OCI-LY1 (cell line): ENCODE measurements at regions not wholly inside any gene's neighbourhood (a gene's known extent, or its start where the extent isn't known, plus 50 kb on each side); places are given as distances from the start of the nearest gene placed in this dataset.

Experiments used
- H2AFZ ChIP-seq: fragments of 200-600 bp; sonication (generic), shearing (Covaris generic); 2 replicates; pipeline ENCODE4 v1.6.0; 2014; ENCODE audit warnings: antibody characterized with exemption, mild to moderate bottlenecking, low read length
- H3F3A ChIP-seq: fragments of 200-600 bp; sonication (generic), shearing (Covaris generic); 2 replicates; pipeline ENCODE4 v1.6.0; 2014; ENCODE audit warnings: mild to moderate bottlenecking, antibody characterized with exemption, low read length, moderate library complexity; ENCODE audit not compliant: insufficient read depth
- H3K27ac ChIP-seq: fragments of 200-600 bp; sonication (generic); 2 replicates; pipeline ENCODE4 v1.5.1; 2014; ENCODE audit warnings: low read length, mixed run types, mild to moderate bottlenecking, low read depth; ENCODE audit not compliant: poor library complexity, severe bottlenecking
- H3K27me3 ChIP-seq: fragments of 200-600 bp; sonication (generic); 2 replicates; pipeline ENCODE4 v1.6.0; 2014; ENCODE audit warnings: antibody characterized with exemption, mild to moderate bottlenecking, low read length, moderate library complexity; ENCODE audit not compliant: insufficient read depth
- H3K36me3 ChIP-seq: fragments of 200-600 bp; sonication (generic); 2 replicates; pipeline ENCODE4 v1.6.1; 2014; ENCODE audit warnings: mild to moderate bottlenecking, antibody characterized with exemption, low read length, moderate library complexity, mixed read lengths; ENCODE audit not compliant: insufficient read depth
- H3K4me1 ChIP-seq: fragments of 200-600 bp; sonication (generic); 2 replicates; pipeline ENCODE4 v1.5.1; 2014; ENCODE audit warnings: mild to moderate bottlenecking, low read length, moderate library complexity; ENCODE audit not compliant: insufficient read depth, severe bottlenecking
- H3K4me2 ChIP-seq: fragments of 200-600 bp; sonication (generic), shearing (Covaris generic); 2 replicates; pipeline ENCODE4 v1.6.1; 2014; ENCODE audit warnings: low read length
- H3K4me3 ChIP-seq: fragments of 200-600 bp; sonication (generic); 2 replicates; pipeline ENCODE4 v1.5.1; 2014; ENCODE audit warnings: low read length, low read depth, mild to moderate bottlenecking, mixed read lengths; ENCODE audit not compliant: poor library complexity, severe bottlenecking
- H3K79me2 ChIP-seq: fragments of 200-600 bp; shearing (Covaris generic); 2 replicates; pipeline ENCODE4 v1.6.1; 2016; ENCODE audit warnings: mixed run types, low read length, mixed read lengths; ENCODE audit not compliant: insufficient read depth
- H3K9ac ChIP-seq: fragments of 200-600 bp; sonication (generic), shearing (Covaris generic); 2 replicates; pipeline ENCODE4 v1.6.1; 2014; ENCODE audit warnings: mild to moderate bottlenecking, low read length, mixed read lengths
- H3K9me2 ChIP-seq: fragments of 200-600 bp; sonication (generic), shearing (Covaris generic); 2 replicates; pipeline ENCODE4 v1.6.1; 2014; ENCODE audit warnings: low read depth, mild to moderate bottlenecking, low read length, mixed read lengths
- H3K9me3 ChIP-seq: fragments of 200-600 bp; shearing (Covaris generic); 2 replicates; pipeline ENCODE4 v1.6.1; 2014; ENCODE audit warnings: low read length, mixed read lengths
- H4K20me1 ChIP-seq: fragments of 200-600 bp; sonication (generic), shearing (Covaris generic); 2 replicates; pipeline ENCODE4 v1.6.0; 2016; ENCODE audit warnings: mild to moderate bottlenecking, low read length; ENCODE audit not compliant: insufficient read depth
- EZH2 ChIP-seq: fragments of 200-600 bp; sonication (generic), shearing (Covaris generic); IDR thresholded peaks from 2 replicates; pipeline ENCODE4 v1.8.0; 2017; ENCODE audit warnings: borderline replicate concordance, mixed run types, mild to moderate bottlenecking, antibody characterized with exemption, low read length, moderate library complexity, mixed read lengths
- TF ChIP-seq, protein P1 (sequence below): fragments of 200-600 bp; sonication (generic), shearing (Covaris generic); IDR thresholded peaks from 2 replicates; pipeline ENCODE4 v1.5.1; 2017; ENCODE audit warnings: mild to moderate bottlenecking, antibody characterized with exemption, low read length, moderate library complexity, mixed read lengths

DNA sequence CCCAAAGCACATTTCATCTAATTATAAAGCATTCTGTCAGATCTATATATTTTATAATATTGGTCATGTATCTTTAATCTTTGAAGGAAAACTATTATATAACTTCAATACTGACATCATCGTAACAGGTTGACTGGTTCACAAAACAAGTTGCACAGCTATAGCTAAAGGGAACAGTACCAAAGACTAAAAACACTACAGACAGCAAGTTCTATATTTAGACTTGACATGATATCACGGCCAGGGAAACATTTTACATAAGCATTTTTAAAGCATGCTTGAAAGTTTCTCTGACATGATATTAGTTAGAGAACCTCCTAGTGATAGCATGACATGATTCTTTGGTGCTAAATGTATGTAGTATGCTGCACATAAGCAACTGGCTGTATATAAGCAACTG lies 182.5 kb downstream of the NDFIP2 start:
- Histone ChIP-seq H3K4me1 (no peaks in the 10 kb centered on the region), H3K9me2 (no peaks in the 10 kb centered on the region), H3K9me3 (no peaks in the 10 kb centered on the region), H3K9ac (no peak overlapping the region), H3K27ac (no peak overlapping the region), H3K4me3 (no peak overlapping the region), H3K79me2 (no peaks in the 10 kb centered on the region), H4K20me1 (no peaks in the 10 kb centered on the region), H3F3A (no peaks in the 10 kb centered on the region), H3K27me3 (no peaks in the 10 kb centered on the region), H3K36me3 (no peaks in the 10 kb centered on the region), H3K4me2 (no peak overlapping the region), H2AFZ (no peak overlapping the region)
- TF ChIP-seq, protein P1, sequence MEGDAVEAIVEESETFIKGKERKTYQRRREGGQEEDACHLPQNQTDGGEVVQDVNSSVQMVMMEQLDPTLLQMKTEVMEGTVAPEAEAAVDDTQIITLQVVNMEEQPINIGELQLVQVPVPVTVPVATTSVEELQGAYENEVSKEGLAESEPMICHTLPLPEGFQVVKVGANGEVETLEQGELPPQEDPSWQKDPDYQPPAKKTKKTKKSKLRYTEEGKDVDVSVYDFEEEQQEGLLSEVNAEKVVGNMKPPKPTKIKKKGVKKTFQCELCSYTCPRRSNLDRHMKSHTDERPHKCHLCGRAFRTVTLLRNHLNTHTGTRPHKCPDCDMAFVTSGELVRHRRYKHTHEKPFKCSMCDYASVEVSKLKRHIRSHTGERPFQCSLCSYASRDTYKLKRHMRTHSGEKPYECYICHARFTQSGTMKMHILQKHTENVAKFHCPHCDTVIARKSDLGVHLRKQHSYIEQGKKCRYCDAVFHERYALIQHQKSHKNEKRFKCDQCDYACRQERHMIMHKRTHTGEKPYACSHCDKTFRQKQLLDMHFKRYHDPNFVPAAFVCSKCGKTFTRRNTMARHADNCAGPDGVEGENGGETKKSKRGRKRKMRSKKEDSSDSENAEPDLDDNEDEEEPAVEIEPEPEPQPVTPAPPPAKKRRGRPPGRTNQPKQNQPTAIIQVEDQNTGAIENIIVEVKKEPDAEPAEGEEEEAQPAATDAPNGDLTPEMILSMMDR = no peak
- TF ChIP-seq EZH2 = no peak

DNA sequence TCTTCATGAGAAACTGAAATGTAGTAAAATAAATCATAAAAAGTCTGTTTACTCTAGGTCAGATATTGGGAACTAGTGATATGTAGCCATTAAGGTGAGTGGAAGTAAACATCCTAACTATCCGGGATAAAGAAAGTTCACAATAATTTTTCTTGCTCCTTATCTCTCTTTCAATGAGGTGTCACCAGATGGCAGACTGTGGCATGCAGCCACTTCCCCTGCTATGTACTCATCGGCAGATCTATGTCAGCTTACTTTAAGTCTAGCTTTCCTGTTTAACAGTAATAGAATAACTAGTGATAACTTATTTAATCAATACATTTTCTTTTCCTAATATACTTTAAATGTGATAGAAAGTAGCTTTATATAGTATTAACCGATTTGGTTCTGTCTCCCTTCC lies 181.9 kb downstream of the NDFIP2 start:
- Histone ChIP-seq H3K4me3 (no peak overlapping the region), H3K9ac (no peak overlapping the region)

DNA sequence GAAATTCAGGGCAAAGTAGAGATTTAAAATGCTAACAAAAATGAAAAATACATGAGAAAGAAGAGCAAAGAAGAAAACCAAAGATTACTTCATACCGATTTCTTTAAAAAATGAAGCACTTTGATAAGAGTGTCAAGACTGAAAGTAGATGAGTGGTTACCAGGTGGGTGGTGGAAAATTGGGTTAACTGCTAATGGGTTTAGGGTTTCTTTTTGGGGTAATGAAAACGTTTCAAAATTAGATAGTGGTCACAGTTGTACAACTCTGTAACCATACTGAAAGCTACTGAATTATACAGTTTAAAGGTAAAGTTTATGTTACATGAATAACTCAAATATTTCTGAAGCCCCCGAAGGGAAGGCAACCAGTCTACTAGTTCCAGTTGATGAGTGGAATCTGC lies 179.4 kb downstream of the NDFIP2 start:
- Histone ChIP-seq H3K9ac (no peak overlapping the region), H2AFZ (no peak overlapping the region), H3K9me3 (no peaks in the 10 kb centered on the region), H3K27ac (no peak overlapping the region), H3K4me2 (no peak overlapping the region), H4K20me1 (no peaks in the 10 kb centered on the region), H3K36me3 (no peaks in the 10 kb centered on the region), H3K79me2 (no peaks in the 10 kb centered on the region), H3K4me3 (no peak overlapping the region), H3K4me1 (no peaks in the 10 kb centered on the region), H3K27me3 (no peaks in the 10 kb centered on the region), H3F3A (no peaks in the 10 kb centered on the region), H3K9me2 (no peaks in the 10 kb centered on the region)
- TF ChIP-seq EZH2 = no peak
- TF ChIP-seq, protein P1 = no peak

More for the DNA sequence above, 181.9 kb downstream of the NDFIP2 start:
- Histone ChIP-seq H3K79me2 (no peaks in the 10 kb centered on the region), H3K9me3 (no peaks in the 10 kb centered on the region), H3K27me3 (no peaks in the 10 kb centered on the region), H3K4me1 (no peaks in the 10 kb centered on the region), H3F3A (no peaks in the 10 kb centered on the region), H3K9me2 (no peaks in the 10 kb centered on the region), H2AFZ (no peak overlapping the region), H3K36me3 (no peaks in the 10 kb centered on the region), H3K4me2 (no peak overlapping the region), H3K27ac (no peak overlapping the region), H4K20me1 (no peaks in the 10 kb centered on the region)
- TF ChIP-seq EZH2 = no peak
- TF ChIP-seq, protein P1 = no peak
